Stimulated activated naive CD8-positive, alpha-beta T cell treated with anti-CD3 and anti-CD28 coated beads, Interleukin-15, Interleukin-2, amounts not matched to agents 100 ng/mL and 50 ng/mL, for 24 hours (primary cell): ENCODE measurements at regions not wholly inside any gene's neighbourhood (a gene's known extent, or its start where the extent isn't known, plus 50 kb on each side); places are given as distances from the start of the nearest gene placed in this dataset.

ENCODE experiments used
- H3K27ac Mint-ChIP-seq: one replicate; pipeline ENCODE4 v1.8.0; 2021; ENCODE audit warnings: mild to moderate bottlenecking, mixed read lengths
- H3K27me3 Mint-ChIP-seq: one replicate; pipeline ENCODE4 v1.8.0; 2021; ENCODE audit warnings: mixed read lengths
- H3K36me3 Mint-ChIP-seq: one replicate; pipeline ENCODE4 v1.8.0; 2021; ENCODE audit warnings: low read depth, mixed read lengths
- H3K4me1 Mint-ChIP-seq: one replicate; pipeline ENCODE4 v1.8.0; 2021; ENCODE audit warnings: low read depth, mixed read lengths
- H3K4me3 Mint-ChIP-seq: one replicate; pipeline ENCODE4 v1.8.0; 2021; ENCODE audit warnings: mild to moderate bottlenecking, mixed read lengths
- H3K9me3 Mint-ChIP-seq: one replicate; pipeline ENCODE4 v1.8.0; 2021; ENCODE audit warnings: mixed read lengths

- H3K27me3 Mint-ChIP-seq = no peaks in the 10 kb centered on the region
Observed at GRCh38 chr11:128206461-128206860, 380.9 kb downstream of the ETS1 start.

DNA sequence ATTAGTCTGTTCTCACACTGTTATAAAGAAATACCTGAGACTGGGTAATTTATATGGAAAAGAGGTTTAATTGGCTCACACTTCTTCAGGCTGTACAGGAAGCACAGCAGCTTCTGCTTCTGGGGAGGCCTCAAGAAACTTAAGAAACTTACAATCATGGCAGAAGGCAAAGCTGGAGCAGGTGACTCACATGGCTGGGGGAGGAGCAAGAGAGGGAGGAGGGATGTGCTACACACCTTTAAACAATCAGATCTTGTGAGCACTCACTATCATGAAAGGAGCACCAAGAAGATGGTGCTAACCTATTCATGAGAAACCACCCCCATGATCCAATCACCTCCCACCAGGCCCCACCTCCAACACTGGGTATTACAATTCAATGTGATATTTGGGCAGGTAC lies 381.6 kb downstream of the ETS1 start:
- Mint-ChIP-seq H3K36me3 (peaks cover 9% of the 10 kb centered on the region), H3K27me3 (no peaks in the 10 kb centered on the region), H3K9me3 (peaks cover 16% of the 10 kb centered on the region), H3K4me1 (peaks cover 42% of the 10 kb centered on the region), H3K4me3 (no peak overlapping the region), H3K27ac (no peak overlapping the region)

More at GRCh38 chr11:128206461-128206860, 380.9 kb downstream of the ETS1 start:
- no peak overlapping the region for H3K4me3 Mint-ChIP-seq
- no peak overlapping the region for H3K27ac Mint-ChIP-seq
- peaks cover 37% of the 10 kb centered on the region for H3K4me1 Mint-ChIP-seq
- peaks cover 9% of the 10 kb centered on the region for H3K36me3 Mint-ChIP-seq
- peaks cover 16% of the 10 kb centered on the region for H3K9me3 Mint-ChIP-seq

- H3K9me3 Mint-ChIP-seq = peaks cover 16% of the 10 kb centered on the region
- H3K4me3 Mint-ChIP-seq = no peak overlapping the region
- H3K27ac Mint-ChIP-seq = no peak overlapping the region
- H3K36me3 Mint-ChIP-seq = peaks cover 9% of the 10 kb centered on the region
- peaks cover 41% of the 10 kb centered on the region for H3K4me1 Mint-ChIP-seq
- no peaks in the 10 kb centered on the region for H3K27me3 Mint-ChIP-seq
Observed at GRCh38 chr11:128204898-128205297, 382.5 kb downstream of the ETS1 start.

- Mint-ChIP-seq H3K4me3 (no peak overlapping the region), H3K27ac (no peak overlapping the region), H3K36me3 (peaks cover 8% of the 10 kb centered on the region), H3K27me3 (no peaks in the 10 kb centered on the region), H3K9me3 (peaks cover 13% of the 10 kb centered on the region), H3K4me1 (peaks cover 24% of the 10 kb centered on the region)
Observed at GRCh38 chr11:128201801-128202200, 385.6 kb downstream of the ETS1 start.

GRCh38 chr11:128201009-128201408 lies 386.3 kb downstream of the ETS1 start:
- Mint-ChIP-seq H3K27me3 (no peaks in the 10 kb centered on the region), H3K27ac (peak overlapping the region; percentile 40), H3K4me1 (peaks cover 32% of the 10 kb centered on the region), H3K9me3 (peaks cover 5% of the 10 kb centered on the region), H3K4me3 (no peak overlapping the region), H3K36me3 (peaks cover 1% of the 10 kb centered on the region)

GRCh38 chr11:128200467-128200866 lies 386.9 kb downstream of the ETS1 start:
- Mint-ChIP-seq H3K9me3 (no peaks in the 10 kb centered on the region), H3K4me1 (peaks cover 38% of the 10 kb centered on the region), H3K36me3 (no peaks in the 10 kb centered on the region), H3K27me3 (no peaks in the 10 kb centered on the region), H3K27ac (no peak overlapping the region), H3K4me3 (no peak overlapping the region)

- H3K36me3 Mint-ChIP-seq = no peaks in the 10 kb centered on the region
- H3K27me3 Mint-ChIP-seq = no peaks in the 10 kb centered on the region
- H3K4me3 Mint-ChIP-seq = no peak overlapping the region
- H3K9me3 Mint-ChIP-seq = no peaks in the 10 kb centered on the region
- peaks cover 59% of the 10 kb centered on the region for H3K4me1 Mint-ChIP-seq
- no peak overlapping the region for H3K27ac Mint-ChIP-seq
Observed at GRCh38 chr11:128198216-128198772, 389.1 kb downstream of the ETS1 start.

- no peak overlapping the region for H3K27ac Mint-ChIP-seq
- no peaks in the 10 kb centered on the region for H3K27me3 Mint-ChIP-seq
- no peaks in the 10 kb centered on the region for H3K9me3 Mint-ChIP-seq
- no peak overlapping the region for H3K4me3 Mint-ChIP-seq
- no peaks in the 10 kb centered on the region for H3K36me3 Mint-ChIP-seq
- H3K4me1 Mint-ChIP-seq = peaks cover 57% of the 10 kb centered on the region
Observed at GRCh38 chr11:128196235-128196634, 391.1 kb downstream of the ETS1 start.

GRCh38 chr11:128195756-128196155 lies 391.6 kb downstream of the ETS1 start:
- Mint-ChIP-seq H3K4me3 (no peak overlapping the region), H3K4me1 (peaks cover 57% of the 10 kb centered on the region), H3K27me3 (no peaks in the 10 kb centered on the region), H3K36me3 (no peaks in the 10 kb centered on the region), H3K9me3 (no peaks in the 10 kb centered on the region), H3K27ac (no peak overlapping the region)

DNA sequence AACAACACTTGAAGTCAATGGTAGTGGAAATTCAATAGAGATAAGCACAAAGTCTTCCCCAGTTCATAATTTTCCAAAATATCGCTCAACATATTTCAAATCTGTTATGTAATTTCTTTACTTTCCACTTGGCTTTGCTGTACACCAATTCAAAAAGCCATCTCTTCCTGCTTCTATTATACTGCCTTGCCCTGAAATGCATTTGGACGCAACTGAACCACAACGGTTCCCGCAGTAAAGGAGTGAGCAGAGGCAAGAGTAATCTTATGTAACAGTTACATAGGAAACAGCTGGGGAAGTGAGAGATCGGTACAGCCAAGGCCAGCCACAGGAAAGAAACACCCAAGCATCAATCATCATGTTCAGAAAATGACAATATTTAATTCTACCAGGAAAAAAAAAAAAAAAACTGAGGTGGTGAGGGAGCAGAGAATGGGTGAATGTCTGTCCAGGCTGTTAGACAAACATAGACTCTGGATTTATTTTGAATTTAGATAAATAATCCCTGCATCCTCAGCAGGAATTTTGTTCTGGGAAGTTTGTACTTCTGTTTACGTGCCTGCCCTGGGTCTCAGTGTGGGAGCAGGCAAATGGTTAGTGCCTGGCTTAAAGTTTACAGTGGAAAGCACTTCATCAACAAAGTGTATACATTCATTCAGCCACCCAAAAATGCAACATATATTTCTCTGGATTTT lies 392.2 kb downstream of the ETS1 start:
- Mint-ChIP-seq H3K36me3 (no peaks in the 10 kb centered on the region), H3K27me3 (no peaks in the 10 kb centered on the region), H3K27ac (peak overlapping the region; percentile 77), H3K9me3 (no peaks in the 10 kb centered on the region), H3K4me1 (peaks cover 57% of the 10 kb centered on the region), H3K4me3 (peak overlapping the region; percentile 24)

- Mint-ChIP-seq H3K4me3 (no peak overlapping the region), H3K36me3 (no peaks in the 10 kb centered on the region), H3K27ac (no peak overlapping the region), H3K9me3 (no peaks in the 10 kb centered on the region), H3K4me1 (peaks cover 65% of the 10 kb centered on the region), H3K27me3 (no peaks in the 10 kb centered on the region)
Observed at GRCh38 chr11:128194216-128194615, 393.1 kb downstream of the ETS1 start.

- Mint-ChIP-seq H3K27me3 (no peaks in the 10 kb centered on the region), H3K4me1 (peaks cover 65% of the 10 kb centered on the region), H3K9me3 (no peaks in the 10 kb centered on the region), H3K4me3 (peak overlapping the region; percentile 1), H3K36me3 (no peaks in the 10 kb centered on the region), H3K27ac (peak overlapping the region; percentile 8)
Observed at GRCh38 chr11:128193615-128194014, 393.7 kb downstream of the ETS1 start.

DNA sequence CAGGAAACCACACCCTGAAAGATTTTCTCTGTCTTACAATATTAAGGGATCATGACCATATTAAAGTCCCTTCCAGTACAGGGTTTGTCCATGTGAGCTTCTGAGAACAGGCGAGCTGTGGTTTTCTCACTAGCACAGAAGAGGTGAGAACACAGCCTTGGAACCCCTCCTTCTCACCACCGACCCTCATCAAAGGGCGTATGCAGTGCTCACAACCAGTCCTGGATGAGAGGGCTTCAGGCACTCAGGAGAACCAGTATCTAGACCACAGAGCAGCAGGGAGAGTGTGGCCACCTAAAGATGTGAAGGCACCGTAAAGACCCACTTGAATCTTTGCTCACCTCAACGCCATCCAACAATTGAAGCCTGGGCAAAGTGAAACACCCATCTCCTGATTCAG lies 397.0 kb downstream of the ETS1 start:
- Mint-ChIP-seq H3K9me3 (peaks cover 13% of the 10 kb centered on the region), H3K36me3 (peaks cover 14% of the 10 kb centered on the region), H3K4me1 (peaks cover 50% of the 10 kb centered on the region), H3K27ac (peak overlapping the region; percentile 88), H3K27me3 (no peaks in the 10 kb centered on the region), H3K4me3 (peak overlapping the region; percentile 61)

GRCh38 chr11:128189823-128190222 lies 397.5 kb downstream of the ETS1 start:
- H3K36me3 Mint-ChIP-seq = peaks cover 18% of the 10 kb centered on the region
- peaks cover 17% of the 10 kb centered on the region for H3K9me3 Mint-ChIP-seq
- no peaks in the 10 kb centered on the region for H3K27me3 Mint-ChIP-seq
- H3K4me1 Mint-ChIP-seq = peaks cover 45% of the 10 kb centered on the region
- peak overlapping the region; percentile 88 for H3K27ac Mint-ChIP-seq
- peak overlapping the region; percentile 61 for H3K4me3 Mint-ChIP-seq

GRCh38 chr11:128188346-128189004 lies 398.9 kb downstream of the ETS1 start:
- H3K4me3 Mint-ChIP-seq = no peak overlapping the region
- peaks cover 44% of the 10 kb centered on the region for H3K4me1 Mint-ChIP-seq
- H3K9me3 Mint-ChIP-seq = peaks cover 27% of the 10 kb centered on the region
- peaks cover 30% of the 10 kb centered on the region for H3K36me3 Mint-ChIP-seq
- no peak overlapping the region for H3K27ac Mint-ChIP-seq
- no peaks in the 10 kb centered on the region for H3K27me3 Mint-ChIP-seq
